WTC11 (cell line): ENCODE measurements at regions not wholly inside any gene's neighbourhood (a gene's known extent, or its start where the extent isn't known, plus 50 kb on each side); places are given as distances from the start of the nearest gene placed in this dataset.

ENCODE experiments used
- ATAC-seq: fragments of 200-7000 bp; cut with Tn5 transposase; 2 replicates; pipeline ENCODE4 v1.10.0; 2021; ENCODE audit warnings: mild to moderate bottlenecking, moderate library complexity
- CTCF ChIA-PET: fragments of 300-600 bp; sonication (Branson Sonifier 250); formaldehyde crosslinking; loops from one replicate; lab custom pipeline; 2021; ENCODE audit warnings: antibody characterized with exemption; lab: Charles Lee
- POLR2A ChIA-PET: fragments of 350-600 bp; sonication (Branson Sonifier 250); formaldehyde crosslinking; loops from one replicate; lab custom pipeline; 2021; ENCODE audit warnings: antibody characterized with exemption; lab: Charles Lee
- DNase-seq: peaks from one replicate; pipeline ENCODE4 v3.0.0; 2021; ENCODE audit warnings: low spot score
- H3K27ac Mint-ChIP-seq: 2 replicates; pipeline ENCODE4 v1.8.0; 2021; ENCODE audit warnings: mixed read lengths
- H3K27me3 Mint-ChIP-seq: 2 replicates; pipeline ENCODE4 v1.8.0; 2021; ENCODE audit warnings: low read depth, mild to moderate bottlenecking, moderate library complexity, mixed read lengths
- H3K36me3 Mint-ChIP-seq: 2 replicates; pipeline ENCODE4 v1.8.0; 2021; ENCODE audit warnings: mixed read lengths
- H3K4me1 Mint-ChIP-seq: 2 replicates; pipeline ENCODE4 v1.8.0; 2022; ENCODE audit warnings: mixed read lengths
- H3K4me3 Mint-ChIP-seq: 2 replicates; pipeline ENCODE4 v1.8.0; 2021; ENCODE audit warnings: mild to moderate bottlenecking, moderate library complexity, mixed read lengths
- H3K9me3 Mint-ChIP-seq: 2 replicates; pipeline ENCODE4 v1.8.0; 2021; ENCODE audit warnings: mixed read lengths
- ATF1 ChIP-seq: sonication (generic); formaldehyde crosslinking; IDR thresholded peaks from 2 replicates; pipeline ENCODE4 v1.8.1; 2023; ENCODE audit warnings: mild to moderate bottlenecking, moderate library complexity, missing genetic modification reagents
- ATF6 ChIP-seq: sonication (generic); formaldehyde crosslinking; IDR thresholded peaks from 2 replicates; pipeline ENCODE4 v1.8.1; 2023; ENCODE audit warnings: mild to moderate bottlenecking, missing genetic modification reagents
- GRHL2 ChIP-seq: fragments of 250-450 bp; sonication (Bioruptor Pico); IDR thresholded peaks from 2 replicates; pipeline ENCODE4 v1.8.0; 2022; ENCODE audit warnings: mild to moderate bottlenecking, moderate library complexity; ENCODE audit not compliant: insufficient replicate concordance, severe bottlenecking
- HMGA2 ChIP-seq: fragments of 250-450 bp; sonication (Bioruptor Pico); IDR thresholded peaks from 2 replicates; pipeline ENCODE4 v1.4.0; 2021; ENCODE audit warnings: mild to moderate bottlenecking, moderate library complexity
- KAT7 ChIP-seq: sonication (generic); formaldehyde crosslinking; IDR thresholded peaks from 2 replicates; pipeline ENCODE4 v1.8.1; 2023; ENCODE audit warnings: missing genetic modification reagents, mild to moderate bottlenecking, borderline replicate concordance
- NFE2L1 ChIP-seq: sonication (generic); formaldehyde crosslinking; IDR thresholded peaks from 2 replicates; pipeline ENCODE4 v1.8.1; 2023; ENCODE audit warnings: missing genetic modification reagents
- PRDM15 ChIP-seq: sonication (generic); formaldehyde crosslinking; IDR thresholded peaks from 2 replicates; pipeline ENCODE4 v1.8.0; 2022; ENCODE audit warnings: missing genetic modification reagents
- PREB ChIP-seq: sonication (generic); formaldehyde crosslinking; IDR thresholded peaks from 2 replicates; pipeline ENCODE4 v1.8.1; 2022; ENCODE audit warnings: mild to moderate bottlenecking, missing genetic modification reagents, moderate library complexity, borderline replicate concordance
- RORB ChIP-seq: fragments of 250-450 bp; sonication (Bioruptor Pico); IDR thresholded peaks from 2 replicates; pipeline ENCODE4 v1.9.0; 2021; ENCODE audit warnings: mild to moderate bottlenecking
- ZNF138 ChIP-seq: sonication (generic); formaldehyde crosslinking; conservative IDR thresholded peaks from 2 replicates; pipeline ENCODE4 v1.8.1; 2022; ENCODE audit warnings: mild to moderate bottlenecking, moderate library complexity, missing genetic modification reagents
- ZNF232 ChIP-seq: sonication (generic); formaldehyde crosslinking; IDR thresholded peaks from 2 replicates; pipeline ENCODE4 v1.8.0; 2022; ENCODE audit warnings: mild to moderate bottlenecking, missing genetic modification reagents
- ZNF425 ChIP-seq: fragments of 250-450 bp; sonication (Bioruptor Pico); conservative IDR thresholded peaks from 2 replicates; pipeline ENCODE4 v1.9.0; 2021; ENCODE audit warnings: mild to moderate bottlenecking
- TF ChIP-seq, protein P1 (sequence below): fragments of 250-450 bp; sonication (Bioruptor Pico); IDR thresholded peaks from 2 replicates; pipeline ENCODE4 v1.9.0; 2021; ENCODE audit warnings: mild to moderate bottlenecking, borderline replicate concordance
- TF ChIP-seq, protein P2 (sequence below): sonication (generic); formaldehyde crosslinking; conservative IDR thresholded peaks from 2 replicates; pipeline ENCODE4 v1.8.1; 2023; ENCODE audit warnings: mild to moderate bottlenecking, low read depth, missing genetic modification reagents, moderate library complexity
- TF ChIP-seq, protein P3 (sequence below): sonication (generic); formaldehyde crosslinking; IDR thresholded peaks from 2 replicates; pipeline ENCODE4 v1.8.0; 2022; ENCODE audit warnings: mild to moderate bottlenecking, missing genetic modification reagents

GRCh38 chr2:145832681-145833080 is 1312.8 kb upstream of the ZEB2 start:
- no peak overlapping the region for H3K27ac Mint-ChIP-seq
- DNase-seq (no peak), ATAC-seq (no peak)
- ChIA-PET CTCF (no interaction called here), POLR2A (no interaction called here)
- H3K27me3 Mint-ChIP-seq: no peaks in the 10 kb centered on the region
- TF ChIP-seq KAT7 (CRISPR knock-in tag) (no peak), NFE2L1 (no peak), ZNF425 (CRISPR knock-in tag) (no peak)
- TF ChIP-seq, protein P1, sequence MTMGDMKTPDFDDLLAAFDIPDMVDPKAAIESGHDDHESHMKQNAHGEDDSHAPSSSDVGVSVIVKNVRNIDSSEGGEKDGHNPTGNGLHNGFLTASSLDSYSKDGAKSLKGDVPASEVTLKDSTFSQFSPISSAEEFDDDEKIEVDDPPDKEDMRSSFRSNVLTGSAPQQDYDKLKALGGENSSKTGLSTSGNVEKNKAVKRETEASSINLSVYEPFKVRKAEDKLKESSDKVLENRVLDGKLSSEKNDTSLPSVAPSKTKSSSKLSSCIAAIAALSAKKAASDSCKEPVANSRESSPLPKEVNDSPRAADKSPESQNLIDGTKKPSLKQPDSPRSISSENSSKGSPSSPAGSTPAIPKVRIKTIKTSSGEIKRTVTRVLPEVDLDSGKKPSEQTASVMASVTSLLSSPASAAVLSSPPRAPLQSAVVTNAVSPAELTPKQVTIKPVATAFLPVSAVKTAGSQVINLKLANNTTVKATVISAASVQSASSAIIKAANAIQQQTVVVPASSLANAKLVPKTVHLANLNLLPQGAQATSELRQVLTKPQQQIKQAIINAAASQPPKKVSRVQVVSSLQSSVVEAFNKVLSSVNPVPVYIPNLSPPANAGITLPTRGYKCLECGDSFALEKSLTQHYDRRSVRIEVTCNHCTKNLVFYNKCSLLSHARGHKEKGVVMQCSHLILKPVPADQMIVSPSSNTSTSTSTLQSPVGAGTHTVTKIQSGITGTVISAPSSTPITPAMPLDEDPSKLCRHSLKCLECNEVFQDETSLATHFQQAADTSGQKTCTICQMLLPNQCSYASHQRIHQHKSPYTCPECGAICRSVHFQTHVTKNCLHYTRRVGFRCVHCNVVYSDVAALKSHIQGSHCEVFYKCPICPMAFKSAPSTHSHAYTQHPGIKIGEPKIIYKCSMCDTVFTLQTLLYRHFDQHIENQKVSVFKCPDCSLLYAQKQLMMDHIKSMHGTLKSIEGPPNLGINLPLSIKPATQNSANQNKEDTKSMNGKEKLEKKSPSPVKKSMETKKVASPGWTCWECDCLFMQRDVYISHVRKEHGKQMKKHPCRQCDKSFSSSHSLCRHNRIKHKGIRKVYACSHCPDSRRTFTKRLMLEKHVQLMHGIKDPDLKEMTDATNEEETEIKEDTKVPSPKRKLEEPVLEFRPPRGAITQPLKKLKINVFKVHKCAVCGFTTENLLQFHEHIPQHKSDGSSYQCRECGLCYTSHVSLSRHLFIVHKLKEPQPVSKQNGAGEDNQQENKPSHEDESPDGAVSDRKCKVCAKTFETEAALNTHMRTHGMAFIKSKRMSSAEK: no peak
- H3K9me3 Mint-ChIP-seq: peaks cover 5% of the 10 kb centered on the region; the same call in 1 of the 2 replicates
- H3K4me1 Mint-ChIP-seq: no peaks in the 10 kb centered on the region
- no peaks in the 10 kb centered on the region for H3K36me3 Mint-ChIP-seq
- H3K4me3 Mint-ChIP-seq: no peak overlapping the region

DNA sequence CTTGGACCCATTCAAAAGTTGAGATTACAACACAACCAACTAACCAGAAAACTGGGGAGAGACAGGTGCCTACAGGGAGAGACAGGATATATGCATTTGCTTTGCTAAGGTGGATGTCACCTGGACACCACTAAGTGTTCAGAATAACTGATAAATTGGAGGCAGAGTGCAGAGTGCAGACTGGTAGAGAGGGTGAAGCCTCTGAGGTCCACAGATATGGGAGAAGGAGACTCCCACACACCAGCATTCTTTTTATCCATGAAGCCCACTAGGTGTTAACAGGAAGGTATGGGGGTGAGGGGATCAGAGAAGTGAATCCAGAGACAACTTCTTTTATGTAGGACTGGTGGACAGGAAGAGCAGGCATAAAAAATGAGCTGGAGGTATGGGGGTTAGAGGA is 1310.0 kb upstream of the ZEB2 start:
- DNase-seq (no peak), ATAC-seq (no peak)
- CTCF ChIA-PET: no interaction called here
- Mint-ChIP-seq H3K27ac (no peak overlapping the region), H3K27me3 (no peaks in the 10 kb centered on the region), H3K4me1 (no peaks in the 10 kb centered on the region), H3K36me3 (no peaks in the 10 kb centered on the region), H3K4me3 (no peak overlapping the region), H3K9me3 (peaks cover 16% of the 10 kb centered on the region; the same call in 1 of the 2 replicates)
- TF ChIP-seq, protein P2, sequence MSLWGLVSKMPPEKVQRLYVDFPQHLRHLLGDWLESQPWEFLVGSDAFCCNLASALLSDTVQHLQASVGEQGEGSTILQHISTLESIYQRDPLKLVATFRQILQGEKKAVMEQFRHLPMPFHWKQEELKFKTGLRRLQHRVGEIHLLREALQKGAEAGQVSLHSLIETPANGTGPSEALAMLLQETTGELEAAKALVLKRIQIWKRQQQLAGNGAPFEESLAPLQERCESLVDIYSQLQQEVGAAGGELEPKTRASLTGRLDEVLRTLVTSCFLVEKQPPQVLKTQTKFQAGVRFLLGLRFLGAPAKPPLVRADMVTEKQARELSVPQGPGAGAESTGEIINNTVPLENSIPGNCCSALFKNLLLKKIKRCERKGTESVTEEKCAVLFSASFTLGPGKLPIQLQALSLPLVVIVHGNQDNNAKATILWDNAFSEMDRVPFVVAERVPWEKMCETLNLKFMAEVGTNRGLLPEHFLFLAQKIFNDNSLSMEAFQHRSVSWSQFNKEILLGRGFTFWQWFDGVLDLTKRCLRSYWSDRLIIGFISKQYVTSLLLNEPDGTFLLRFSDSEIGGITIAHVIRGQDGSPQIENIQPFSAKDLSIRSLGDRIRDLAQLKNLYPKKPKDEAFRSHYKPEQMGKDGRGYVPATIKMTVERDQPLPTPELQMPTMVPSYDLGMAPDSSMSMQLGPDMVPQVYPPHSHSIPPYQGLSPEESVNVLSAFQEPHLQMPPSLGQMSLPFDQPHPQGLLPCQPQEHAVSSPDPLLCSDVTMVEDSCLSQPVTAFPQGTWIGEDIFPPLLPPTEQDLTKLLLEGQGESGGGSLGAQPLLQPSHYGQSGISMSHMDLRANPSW (CRISPR knock-in tag): no peak
- TF ChIP-seq ZNF232 (CRISPR knock-in tag): no peak
- TF ChIP-seq ZNF138 (CRISPR knock-in tag): no peak
- TF ChIP-seq, protein P3, sequence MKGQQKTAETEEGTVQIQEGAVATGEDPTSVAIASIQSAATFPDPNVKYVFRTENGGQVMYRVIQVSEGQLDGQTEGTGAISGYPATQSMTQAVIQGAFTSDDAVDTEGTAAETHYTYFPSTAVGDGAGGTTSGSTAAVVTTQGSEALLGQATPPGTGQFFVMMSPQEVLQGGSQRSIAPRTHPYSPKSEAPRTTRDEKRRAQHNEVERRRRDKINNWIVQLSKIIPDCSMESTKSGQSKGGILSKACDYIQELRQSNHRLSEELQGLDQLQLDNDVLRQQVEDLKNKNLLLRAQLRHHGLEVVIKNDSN (CRISPR knock-in tag): no peak
- POLR2A ChIA-PET: no interaction called here

- CTCF ChIA-PET: no interaction called here
- peaks cover 19% of the 10 kb centered on the region for H3K4me1 Mint-ChIP-seq
- H3K36me3 Mint-ChIP-seq: no peaks in the 10 kb centered on the region
- POLR2A ChIA-PET: no interaction called here
- peaks cover 16% of the 10 kb centered on the region; the same call in 1 of the 2 replicates for H3K9me3 Mint-ChIP-seq
- H3K4me3 Mint-ChIP-seq: no peak overlapping the region
- no peak for DNase-seq
- no peak overlapping the region for H3K27ac Mint-ChIP-seq
- ATAC-seq: no peak
- H3K27me3 Mint-ChIP-seq: no peaks in the 10 kb centered on the region
- TF ChIP-seq PRDM15 (CRISPR knock-in tag) (no peak), GRHL2 (no peak), PREB (CRISPR knock-in tag) (no peak), RORB (no peak), ATF6 (CRISPR knock-in tag) (no peak), HMGA2 (CRISPR knock-in tag) (no peak), ATF1 (CRISPR knock-in tag) (no peak), ZNF232 (CRISPR knock-in tag) (no peak)
Measured at GRCh38 chr2:145827235-145827634, 1307.3 kb upstream of the ZEB2 start.
